SW480 (cell line): ENCODE measurements at regions not wholly inside any gene's neighbourhood (a gene's known extent, or its start where the extent isn't known, plus 50 kb on each side); places are given as distances from the start of the nearest gene placed in this dataset.

Source experiments
- DNase-seq: peaks from one replicate; pipeline ENCODE4 v3.0.0-alpha.2; 2016; ENCODE audit warnings: low spot score

DNA sequence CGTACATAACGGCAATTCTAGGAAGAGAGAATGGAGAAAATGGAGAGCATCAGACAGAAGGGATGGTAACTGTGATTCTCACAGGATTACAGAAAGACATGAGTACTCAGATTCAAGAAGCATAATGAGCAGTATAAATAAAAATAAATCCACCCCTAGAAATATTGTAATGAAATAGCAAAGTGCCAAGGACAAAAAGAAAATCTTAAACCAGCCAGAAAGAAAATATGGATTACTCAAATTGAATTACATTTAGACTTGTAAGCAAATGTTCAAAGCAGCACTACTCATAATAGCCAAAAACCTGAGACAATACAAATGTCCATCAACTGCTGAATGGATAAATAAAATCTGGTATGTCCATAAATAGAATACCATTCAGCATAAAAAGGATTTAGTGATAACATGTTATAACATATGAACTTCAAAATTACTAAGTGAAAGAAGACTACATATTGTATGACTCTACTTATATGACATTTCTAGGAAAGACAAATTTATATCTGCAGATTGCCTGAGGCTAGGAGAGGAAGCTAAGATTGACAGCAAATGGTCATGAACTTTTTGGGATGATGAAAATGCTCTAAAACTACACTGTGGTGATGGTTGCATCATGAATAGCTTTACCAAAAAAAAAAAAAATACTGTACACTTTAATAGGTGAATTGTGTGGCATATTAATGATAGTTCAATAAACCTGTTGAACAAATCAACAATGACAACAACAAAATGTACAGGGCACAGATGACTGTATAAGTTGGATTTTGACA lies 63.4 kb upstream of the SPTBN1 start:
- no peak for DNase-seq

- DNase-seq, result no peak
These were observed 61.7 kb upstream of the SPTBN1 start for GRCh38 chr2:54394392-54394791.

GRCh38 chr2:54396107-54396506 lies 60.0 kb upstream of the SPTBN1 start:
- no peak for DNase-seq

DNA sequence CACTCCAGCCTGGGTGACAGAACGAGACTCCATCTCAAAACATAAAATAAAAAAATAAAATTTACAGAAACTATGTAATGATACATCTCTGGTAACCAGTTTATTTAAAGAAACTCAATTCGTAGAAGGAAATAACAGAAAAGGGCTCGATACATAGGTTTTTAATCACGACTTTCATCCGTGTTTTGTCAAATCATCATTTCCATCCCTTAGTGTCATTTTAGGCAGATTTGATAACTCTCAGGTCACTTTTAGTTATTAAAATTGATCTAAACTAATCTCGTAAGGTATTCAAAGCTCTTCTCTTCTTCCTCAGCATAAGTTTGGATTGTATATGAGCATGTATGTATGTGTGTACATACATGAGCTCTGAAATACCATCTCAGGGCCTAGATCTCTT lies 59.3 kb upstream of the SPTBN1 start:
- DNase-seq, result no peak

- no peak for DNase-seq
These were observed 58.7 kb upstream of the SPTBN1 start for GRCh38 chr2:54397426-54397825.

DNA sequence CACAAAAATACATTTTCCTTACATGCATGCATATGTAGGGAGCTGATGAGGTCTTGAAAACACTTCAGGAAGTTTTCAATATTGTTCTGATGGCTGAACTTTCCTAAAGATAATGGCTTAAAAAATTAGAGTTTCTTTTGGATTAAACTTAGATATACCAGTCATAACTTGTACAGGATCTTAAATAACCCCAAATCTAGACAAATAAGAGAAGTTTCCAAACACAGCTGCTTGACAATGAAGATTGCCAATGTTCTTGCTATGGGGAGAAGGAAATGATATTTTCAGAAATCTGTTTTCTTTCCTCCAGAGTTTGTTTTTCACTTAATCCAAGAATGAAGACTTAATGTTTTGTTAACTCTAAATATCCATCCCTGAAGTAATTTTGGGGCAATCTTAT lies 54.6 kb upstream of the SPTBN1 start:
- no peak for DNase-seq

- DNase-seq, result peak; percentile 23
These were observed 53.8 kb upstream of the SPTBN1 start for GRCh38 chr2:54402350-54402749.

GRCh38 chr2:54403512-54404238 lies 52.5 kb upstream of the SPTBN1 start:
- DNase-seq, result no peak

DNA sequence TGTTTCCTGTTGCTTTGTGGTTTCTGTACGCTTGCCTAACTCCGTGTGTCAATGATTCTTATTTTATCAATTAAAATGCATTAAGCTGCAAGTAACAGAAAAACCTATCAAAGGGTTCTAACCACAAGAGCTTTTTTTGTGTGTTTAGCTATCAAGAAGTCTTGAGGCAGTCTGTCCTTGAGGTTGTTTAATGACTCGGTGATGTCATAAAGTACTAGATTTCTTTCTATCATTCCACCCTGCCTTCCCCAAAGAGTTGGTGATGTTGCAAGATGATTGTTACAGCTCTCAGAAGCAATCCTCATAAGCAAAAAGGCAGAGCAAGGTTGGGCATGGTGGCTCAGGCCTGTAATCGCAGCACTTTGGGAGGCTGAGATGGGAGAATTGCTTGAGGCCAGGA lies 51.9 kb upstream of the SPTBN1 start:
- DNase-seq, result no peak

DNA sequence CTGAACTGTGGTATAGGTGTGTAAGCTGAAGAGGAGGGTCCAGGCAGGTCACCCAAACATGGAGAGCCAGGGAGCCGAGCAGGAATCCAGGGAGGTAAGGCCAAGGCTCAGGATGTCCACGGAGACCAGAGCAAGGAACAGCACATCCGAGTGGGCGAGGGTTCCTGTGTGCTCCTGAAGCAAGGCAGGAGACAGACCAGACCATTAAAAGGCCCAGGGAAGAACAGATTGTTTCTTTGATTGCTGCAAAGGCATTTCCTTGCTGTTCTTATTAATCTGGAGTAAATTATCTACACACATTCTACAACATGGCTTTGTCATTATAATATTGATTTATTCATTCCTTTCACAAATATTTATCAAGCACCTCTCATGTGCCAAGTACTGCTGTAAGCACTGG lies 50.1 kb upstream of the SPTBN1 start:
- DNase-seq, result no peak
